Glutamatergic neuron (in vitro differentiated cells): ENCODE measurements at regions not wholly inside any gene's neighbourhood (a gene's known extent, or its start where the extent isn't known, plus 50 kb on each side); places are given as distances from the start of the nearest gene placed in this dataset.

ENCODE experiments used
- DNase-seq: peaks from one replicate; pipeline ENCODE4 v3.0.0; 2022
- H3K27ac Mint-ChIP-seq: one replicate; pipeline ENCODE4 v1.8.0; 2020; ENCODE audit warnings: mild to moderate bottlenecking, mixed read lengths, inconsistent platforms; ENCODE audit not compliant: unreplicated experiment
- H3K27me3 Mint-ChIP-seq: one replicate; pipeline ENCODE4 v1.8.0; 2020; ENCODE audit warnings: mild to moderate bottlenecking, moderate library complexity, mixed read lengths, inconsistent platforms; ENCODE audit not compliant: unreplicated experiment
- H3K36me3 Mint-ChIP-seq: one replicate; pipeline ENCODE4 v1.8.0; 2020; ENCODE audit warnings: mild to moderate bottlenecking, mixed read lengths, inconsistent platforms; ENCODE audit not compliant: unreplicated experiment
- H3K4me1 Mint-ChIP-seq: one replicate; pipeline ENCODE4 v1.8.0; 2020; ENCODE audit warnings: mild to moderate bottlenecking, low read depth, mixed read lengths, inconsistent platforms; ENCODE audit not compliant: unreplicated experiment
- H3K4me3 Mint-ChIP-seq: one replicate; pipeline ENCODE4 v1.8.0; 2020; ENCODE audit warnings: mild to moderate bottlenecking, mixed read lengths, inconsistent platforms; ENCODE audit not compliant: unreplicated experiment
- H3K9me3 Mint-ChIP-seq: one replicate; pipeline ENCODE4 v1.8.0; 2020; ENCODE audit warnings: mild to moderate bottlenecking, moderate library complexity, mixed read lengths, inconsistent platforms; ENCODE audit not compliant: unreplicated experiment
- TF ChIP-seq, protein P1 (sequence below): fragments of 200-600 bp; sonication (generic); IDR thresholded peaks from one replicate; pipeline ENCODE4 v1.5.0; 2021; ENCODE audit not compliant: partially characterized antibody, unreplicated experiment

DNA sequence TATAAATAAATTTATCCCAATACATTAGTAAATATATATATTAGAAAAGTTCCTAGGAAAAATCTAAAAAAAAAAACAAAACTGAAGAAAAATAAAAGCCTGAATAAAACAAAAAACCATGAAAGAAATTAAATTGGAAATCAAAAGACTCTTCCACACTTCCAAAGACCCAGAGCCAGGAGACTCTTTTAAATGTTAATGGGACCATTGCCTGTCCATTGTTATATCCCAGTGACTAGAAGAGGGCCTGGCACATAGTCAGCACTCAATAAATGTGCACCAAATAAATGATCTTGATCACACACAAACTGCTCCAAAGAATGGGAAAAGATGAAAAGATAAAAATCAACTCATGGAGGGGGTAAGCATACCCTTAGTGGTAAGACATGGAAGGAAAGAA, 51.3 kb upstream of the CLDN18 start:
- Mint-ChIP-seq H3K27ac (no peak overlapping the region), H3K4me1 (peaks cover 11% of the 10 kb centered on the region), H3K9me3 (peaks cover 4% of the 10 kb centered on the region), H3K4me3 (no peak overlapping the region), H3K36me3 (peaks cover 15% of the 10 kb centered on the region), H3K27me3 (peaks cover 6% of the 10 kb centered on the region)
- no peak for DNase-seq
- TF ChIP-seq, protein P1, sequence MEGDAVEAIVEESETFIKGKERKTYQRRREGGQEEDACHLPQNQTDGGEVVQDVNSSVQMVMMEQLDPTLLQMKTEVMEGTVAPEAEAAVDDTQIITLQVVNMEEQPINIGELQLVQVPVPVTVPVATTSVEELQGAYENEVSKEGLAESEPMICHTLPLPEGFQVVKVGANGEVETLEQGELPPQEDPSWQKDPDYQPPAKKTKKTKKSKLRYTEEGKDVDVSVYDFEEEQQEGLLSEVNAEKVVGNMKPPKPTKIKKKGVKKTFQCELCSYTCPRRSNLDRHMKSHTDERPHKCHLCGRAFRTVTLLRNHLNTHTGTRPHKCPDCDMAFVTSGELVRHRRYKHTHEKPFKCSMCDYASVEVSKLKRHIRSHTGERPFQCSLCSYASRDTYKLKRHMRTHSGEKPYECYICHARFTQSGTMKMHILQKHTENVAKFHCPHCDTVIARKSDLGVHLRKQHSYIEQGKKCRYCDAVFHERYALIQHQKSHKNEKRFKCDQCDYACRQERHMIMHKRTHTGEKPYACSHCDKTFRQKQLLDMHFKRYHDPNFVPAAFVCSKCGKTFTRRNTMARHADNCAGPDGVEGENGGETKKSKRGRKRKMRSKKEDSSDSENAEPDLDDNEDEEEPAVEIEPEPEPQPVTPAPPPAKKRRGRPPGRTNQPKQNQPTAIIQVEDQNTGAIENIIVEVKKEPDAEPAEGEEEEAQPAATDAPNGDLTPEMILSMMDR = no peak
